ENCODE measurements at regions not wholly inside any gene's neighbourhood (a gene's known extent, or its start where the extent isn't known, plus 50 kb on each side); places are given as distances from the start of the nearest gene placed in this dataset.

- TF ChIP-seq ARNT (IDR thresholded peaks at IDR 0.05) (no peak), KDM5B (IDR thresholded peaks at IDR 0.05; ENCODE audit: insufficient replicate concordance, low read depth, low read length) (no peak), RHOXF2B (CRISPR knock-in tag; conservative IDR thresholded peaks at IDR 0.05) (no peak), YY1 (IDR thresholded peaks at IDR 0.05; ENCODE audit: borderline replicate concordance in 1 of 3, control insufficient read depth in 1 of 3, extremely low read depth in 1 of 3, insufficient read depth in 3 of 3, insufficient read length in 1 of 3, insufficient replicate concordance in 2 of 3, low read depth in 1 of 3, low read length in 2 of 3) (no peak)
- TF ChIP-seq, protein P1, sequence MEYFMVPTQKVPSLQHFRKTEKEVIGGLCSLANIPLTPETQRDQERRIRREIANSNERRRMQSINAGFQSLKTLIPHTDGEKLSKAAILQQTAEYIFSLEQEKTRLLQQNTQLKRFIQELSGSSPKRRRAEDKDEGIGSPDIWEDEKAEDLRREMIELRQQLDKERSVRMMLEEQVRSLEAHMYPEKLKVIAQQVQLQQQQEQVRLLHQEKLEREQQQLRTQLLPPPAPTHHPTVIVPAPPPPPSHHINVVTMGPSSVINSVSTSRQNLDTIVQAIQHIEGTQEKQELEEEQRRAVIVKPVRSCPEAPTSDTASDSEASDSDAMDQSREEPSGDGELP (CRISPR knock-in tag; IDR thresholded peaks at IDR 0.05; ENCODE audit: borderline replicate concordance): no peak
Measured at GRCh38 chr1:59141267-59141863, 155.5 kb upstream of the FGGY start.
